ENCODE measurements at regions not wholly inside any gene's neighbourhood (a gene's known extent, or its start where the extent isn't known, plus 50 kb on each side); places are given as distances from the start of the nearest gene placed in this dataset.

DNA sequence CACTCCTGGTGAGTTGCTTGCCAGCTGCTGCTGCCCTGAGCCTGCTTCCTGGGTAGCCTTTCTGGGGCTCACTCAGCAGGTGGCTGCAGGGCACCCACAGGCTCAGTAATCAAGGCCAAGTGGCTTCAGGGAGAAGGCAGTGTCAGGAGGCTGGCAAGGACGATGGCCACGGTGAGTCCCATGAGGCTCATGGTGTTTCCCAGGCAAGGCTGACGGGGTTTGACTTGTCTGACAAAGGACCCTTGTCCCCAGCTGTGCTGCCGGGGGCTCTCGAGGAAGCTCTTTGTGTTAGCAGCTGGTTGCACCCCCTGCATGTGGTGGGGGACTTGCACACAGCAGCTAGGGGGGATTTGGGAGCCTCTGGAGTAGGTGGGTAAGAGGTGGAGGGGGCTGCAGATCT lies 190.5 kb upstream of the C1orf174 start:
- TF ChIP-seq, protein P1, sequence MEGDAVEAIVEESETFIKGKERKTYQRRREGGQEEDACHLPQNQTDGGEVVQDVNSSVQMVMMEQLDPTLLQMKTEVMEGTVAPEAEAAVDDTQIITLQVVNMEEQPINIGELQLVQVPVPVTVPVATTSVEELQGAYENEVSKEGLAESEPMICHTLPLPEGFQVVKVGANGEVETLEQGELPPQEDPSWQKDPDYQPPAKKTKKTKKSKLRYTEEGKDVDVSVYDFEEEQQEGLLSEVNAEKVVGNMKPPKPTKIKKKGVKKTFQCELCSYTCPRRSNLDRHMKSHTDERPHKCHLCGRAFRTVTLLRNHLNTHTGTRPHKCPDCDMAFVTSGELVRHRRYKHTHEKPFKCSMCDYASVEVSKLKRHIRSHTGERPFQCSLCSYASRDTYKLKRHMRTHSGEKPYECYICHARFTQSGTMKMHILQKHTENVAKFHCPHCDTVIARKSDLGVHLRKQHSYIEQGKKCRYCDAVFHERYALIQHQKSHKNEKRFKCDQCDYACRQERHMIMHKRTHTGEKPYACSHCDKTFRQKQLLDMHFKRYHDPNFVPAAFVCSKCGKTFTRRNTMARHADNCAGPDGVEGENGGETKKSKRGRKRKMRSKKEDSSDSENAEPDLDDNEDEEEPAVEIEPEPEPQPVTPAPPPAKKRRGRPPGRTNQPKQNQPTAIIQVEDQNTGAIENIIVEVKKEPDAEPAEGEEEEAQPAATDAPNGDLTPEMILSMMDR (IDR thresholded peaks at IDR 0.05; ENCODE audit: unreplicated experiment) = no peak
- H3K36me3 Mint-ChIP-seq (ENCODE audit: insufficient read depth, unreplicated experiment) = no peaks in the 10 kb centered on the region
- BruUV-seq (replicated peaks) = no TSS peak
- no peaks in the 10 kb centered on the region for H3K4me1 Mint-ChIP-seq (ENCODE audit: low read depth, unreplicated experiment)
- no peak for DNase-seq
- CTCF ChIA-PET = no interaction called here
- peaks cover 3% of the 10 kb centered on the region for H3K9me3 Mint-ChIP-seq (ENCODE audit: low read depth, unreplicated experiment)
- H3K27me3 Mint-ChIP-seq (ENCODE audit: unreplicated experiment) = peaks cover 32% of the 10 kb centered on the region
- intact Hi-C loops (cut with micrococcal nuclease; ENCODE audit: unreplicated experiment) = no loop called here
- H3K27ac Mint-ChIP-seq (ENCODE audit: unreplicated experiment) = no peak overlapping the region
- H3K4me3 Mint-ChIP-seq (ENCODE audit: low read depth, unreplicated experiment) = no peak overlapping the region

DNA sequence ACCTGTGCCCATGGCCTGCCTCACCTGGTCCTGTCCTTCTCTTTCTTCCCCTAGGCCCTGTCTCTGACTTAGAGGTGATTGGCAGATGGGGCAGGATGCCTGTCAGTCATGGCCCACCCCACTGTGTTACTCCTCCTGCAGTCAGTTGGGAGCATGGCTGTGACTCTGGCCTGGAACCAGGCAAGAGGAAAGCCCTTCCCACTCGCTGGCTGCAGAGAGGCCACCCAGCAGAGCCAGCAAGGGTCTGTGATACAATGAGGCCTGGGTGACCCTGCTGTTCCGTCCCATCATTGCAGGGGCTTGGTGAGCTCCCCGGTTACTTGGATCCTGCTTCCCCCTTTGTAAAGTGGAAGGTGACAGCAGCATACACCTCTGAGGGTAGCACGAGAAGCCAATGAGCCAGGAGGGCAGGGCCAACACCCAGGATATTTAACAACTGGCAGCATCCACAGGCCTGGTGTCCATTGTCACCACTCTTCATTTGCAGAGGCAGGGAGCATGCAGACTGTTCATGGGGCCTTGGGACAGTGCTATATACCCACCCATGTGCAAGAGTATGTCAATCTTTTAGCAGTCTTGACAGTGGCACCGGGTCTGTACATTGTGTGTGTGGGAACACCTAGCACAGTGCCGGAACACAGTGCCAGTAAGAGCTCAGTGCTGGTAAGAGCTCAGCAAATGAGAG lies 191.0 kb upstream of the C1orf174 start:
- no peak overlapping the region for H3K4me3 Mint-ChIP-seq (ENCODE audit: low read depth, unreplicated experiment)
- no peak for DNase-seq
- H3K9me3 Mint-ChIP-seq (ENCODE audit: low read depth, unreplicated experiment) = peaks cover 3% of the 10 kb centered on the region
- no peaks in the 10 kb centered on the region for H3K4me1 Mint-ChIP-seq (ENCODE audit: low read depth, unreplicated experiment)
- TF ChIP-seq, protein P1 (IDR thresholded peaks at IDR 0.05; ENCODE audit: unreplicated experiment) = no peak
- H3K36me3 Mint-ChIP-seq (ENCODE audit: insufficient read depth, unreplicated experiment) = no peaks in the 10 kb centered on the region
- peaks cover 26% of the 10 kb centered on the region for H3K27me3 Mint-ChIP-seq (ENCODE audit: unreplicated experiment)
- H3K27ac Mint-ChIP-seq (ENCODE audit: unreplicated experiment) = no peak overlapping the region
- CTCF ChIA-PET = no interaction called here
- intact Hi-C loops (cut with micrococcal nuclease; ENCODE audit: unreplicated experiment) = no loop called here
- BruUV-seq (replicated peaks) = no TSS peak

DNA sequence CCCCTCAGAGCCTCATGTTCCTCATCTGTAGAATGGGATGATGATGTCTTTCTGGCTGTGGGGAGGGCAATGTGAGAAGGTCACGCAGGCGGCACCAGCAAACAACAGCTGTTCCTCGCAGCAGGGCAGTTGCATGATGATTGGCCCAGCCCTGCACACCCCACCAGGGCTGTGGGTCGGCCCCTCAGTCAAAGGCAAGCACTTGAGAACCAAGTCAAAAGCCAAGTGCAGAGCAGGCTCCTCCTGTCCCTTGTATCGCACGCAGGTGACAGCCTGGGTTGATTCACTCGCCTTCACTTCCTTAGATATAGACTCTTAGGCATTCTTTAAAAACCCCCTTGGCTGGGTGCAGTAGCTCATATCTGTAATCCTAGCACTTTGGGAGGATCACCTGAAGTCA lies 191.9 kb upstream of the C1orf174 start:
- CTCF ChIA-PET = no interaction called here
- no peaks in the 10 kb centered on the region for H3K36me3 Mint-ChIP-seq (ENCODE audit: insufficient read depth, unreplicated experiment)
- no peak for DNase-seq
- H3K27ac Mint-ChIP-seq (ENCODE audit: unreplicated experiment) = no peak overlapping the region
- H3K9me3 Mint-ChIP-seq (ENCODE audit: low read depth, unreplicated experiment) = peaks cover 3% of the 10 kb centered on the region
- no TSS peak for BruUV-seq (replicated peaks)
- no peaks in the 10 kb centered on the region for H3K4me1 Mint-ChIP-seq (ENCODE audit: low read depth, unreplicated experiment)
- no peak overlapping the region for H3K4me3 Mint-ChIP-seq (ENCODE audit: low read depth, unreplicated experiment)
- intact Hi-C loops (cut with micrococcal nuclease; ENCODE audit: unreplicated experiment) = no loop called here
- TF ChIP-seq, protein P1 (IDR thresholded peaks at IDR 0.05; ENCODE audit: unreplicated experiment) = no peak
- H3K27me3 Mint-ChIP-seq (ENCODE audit: unreplicated experiment) = peaks cover 20% of the 10 kb centered on the region

DNA sequence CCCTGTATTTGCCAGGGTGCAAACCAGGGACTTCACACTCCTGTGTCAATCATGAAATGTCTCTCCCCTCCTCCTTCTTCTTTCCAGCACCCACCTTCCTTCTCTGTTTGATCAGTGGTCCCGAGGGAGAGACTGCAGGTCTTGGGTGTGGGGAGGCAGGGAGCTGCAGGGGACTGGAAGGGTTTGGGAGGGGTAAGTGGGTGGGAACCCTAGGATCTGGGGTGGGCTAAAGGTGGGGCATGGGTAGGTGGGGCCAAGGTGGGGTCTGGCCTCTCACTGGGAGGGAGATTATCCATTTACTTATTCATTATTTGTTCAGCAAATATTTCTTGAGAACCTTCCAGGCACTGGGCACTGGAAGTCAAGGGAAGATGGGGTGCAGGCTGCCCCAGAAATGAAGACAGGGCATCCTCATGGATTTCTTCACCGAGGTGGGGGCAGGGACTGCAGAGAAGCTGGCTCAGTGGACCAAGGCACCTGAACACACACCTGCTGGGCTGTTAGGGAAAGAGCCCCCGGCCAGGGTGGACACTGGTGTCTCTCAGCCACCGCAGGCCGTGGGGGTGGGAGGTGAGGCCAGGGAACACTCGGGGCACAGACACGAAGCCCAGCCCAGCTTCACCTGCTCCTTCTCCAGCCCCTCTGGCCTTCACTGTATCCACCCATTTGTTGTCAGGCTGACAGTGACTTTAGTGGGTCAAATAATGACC lies 193.9 kb upstream of the C1orf174 start:
- no peaks in the 10 kb centered on the region for H3K36me3 Mint-ChIP-seq (ENCODE audit: insufficient read depth, unreplicated experiment)
- no TSS peak for BruUV-seq (replicated peaks)
- CTCF ChIA-PET = no interaction called here
- intact Hi-C loops (cut with micrococcal nuclease; ENCODE audit: unreplicated experiment) = no loop called here
- H3K27me3 Mint-ChIP-seq (ENCODE audit: unreplicated experiment) = peaks cover 8% of the 10 kb centered on the region
- no peak overlapping the region for H3K27ac Mint-ChIP-seq (ENCODE audit: unreplicated experiment)
- no peak for DNase-seq
- H3K4me3 Mint-ChIP-seq (ENCODE audit: low read depth, unreplicated experiment) = no peak overlapping the region
- H3K4me1 Mint-ChIP-seq (ENCODE audit: low read depth, unreplicated experiment) = no peaks in the 10 kb centered on the region
- H3K9me3 Mint-ChIP-seq (ENCODE audit: low read depth, unreplicated experiment) = peaks cover 3% of the 10 kb centered on the region
- TF ChIP-seq, protein P1 (IDR thresholded peaks at IDR 0.05; ENCODE audit: unreplicated experiment) = no peak
